Left ventricle myocardium inferior (tissue), 1 donor: ENCODE measurements at regions not wholly inside any gene's neighbourhood (a gene's known extent, or its start where the extent isn't known, plus 50 kb on each side); places are given as distances from the start of the nearest gene placed in this dataset.

Experiments
- DNase-seq: peaks from one replicate; pipeline ENCODE4 v3.0.0-alpha.2; 2020
- H3K27ac ChIP-seq: fragments of 200-600 bp; replicated peaks from 2 replicates; pipeline ENCODE4 v1.8.0; 2021
- H3K27me3 ChIP-seq: fragments of 200-600 bp; 2 replicates; pipeline ENCODE4 v1.8.0; 2021; ENCODE audit warnings: low read depth
- H3K36me3 ChIP-seq: fragments of 200-600 bp; 2 replicates; pipeline ENCODE4 v1.8.0; 2021
- H3K4me1 ChIP-seq: fragments of 200-600 bp; 2 replicates; pipeline ENCODE4 v1.8.0; 2021
- H3K4me3 ChIP-seq: fragments of 200-600 bp; 2 replicates; pipeline ENCODE4 v1.8.0; 2021; ENCODE audit warnings: mild to moderate bottlenecking, moderate library complexity
- H3K9me3 ChIP-seq: fragments of 200-600 bp; replicated peaks from 2 replicates; pipeline ENCODE4 v1.8.0; 2021
- intact Hi-C: fragments of 100-400 bp; cut with micrococcal nuclease; formaldehyde crosslinking; loops from one replicate; pipeline ENCODE4 v1.11.0; 2022
- TF ChIP-seq, protein P1 (sequence below): fragments of 200-600 bp; IDR thresholded peaks from 2 replicates; pipeline ENCODE4 v1.8.0; 2021; ENCODE audit warnings: antibody characterized with exemption, mild to moderate bottlenecking, borderline replicate concordance
- donor health status: DM: no; HTN: yes; CAD: no; lungs with severe emphysema.

DNA sequence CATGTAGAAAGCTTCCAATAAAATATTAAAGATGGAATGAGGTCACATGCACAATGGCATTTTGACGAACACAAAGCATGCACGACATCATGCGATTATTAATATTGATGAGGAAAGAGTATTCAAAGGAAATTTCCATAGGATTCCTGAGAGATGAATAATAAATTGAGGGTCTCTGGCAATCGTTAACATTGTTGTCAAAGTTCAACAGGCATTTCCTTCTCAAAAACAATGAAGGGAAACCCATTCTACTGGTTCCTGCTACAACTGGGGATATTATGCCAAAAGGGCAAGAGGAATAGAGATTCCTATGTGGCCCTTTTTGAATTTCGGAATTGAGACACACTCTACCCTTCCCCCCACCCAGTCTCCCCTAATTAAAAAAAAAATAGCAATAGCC lies 128.3 kb upstream of the NUDT7 start:
- H3K4me3 ChIP-seq, result no peak overlapping the region
- H3K27ac ChIP-seq, result no peak overlapping the region
- intact Hi-C loops, result no loop called here
- peaks cover 5% of the 10 kb centered on the region for H3K9me3 ChIP-seq
- no peaks in the 10 kb centered on the region for H3K27me3 ChIP-seq
- no peaks in the 10 kb centered on the region for H3K36me3 ChIP-seq
- DNase-seq, result no peak
- peaks cover 7% of the 10 kb centered on the region for H3K4me1 ChIP-seq
- TF ChIP-seq, protein P1, sequence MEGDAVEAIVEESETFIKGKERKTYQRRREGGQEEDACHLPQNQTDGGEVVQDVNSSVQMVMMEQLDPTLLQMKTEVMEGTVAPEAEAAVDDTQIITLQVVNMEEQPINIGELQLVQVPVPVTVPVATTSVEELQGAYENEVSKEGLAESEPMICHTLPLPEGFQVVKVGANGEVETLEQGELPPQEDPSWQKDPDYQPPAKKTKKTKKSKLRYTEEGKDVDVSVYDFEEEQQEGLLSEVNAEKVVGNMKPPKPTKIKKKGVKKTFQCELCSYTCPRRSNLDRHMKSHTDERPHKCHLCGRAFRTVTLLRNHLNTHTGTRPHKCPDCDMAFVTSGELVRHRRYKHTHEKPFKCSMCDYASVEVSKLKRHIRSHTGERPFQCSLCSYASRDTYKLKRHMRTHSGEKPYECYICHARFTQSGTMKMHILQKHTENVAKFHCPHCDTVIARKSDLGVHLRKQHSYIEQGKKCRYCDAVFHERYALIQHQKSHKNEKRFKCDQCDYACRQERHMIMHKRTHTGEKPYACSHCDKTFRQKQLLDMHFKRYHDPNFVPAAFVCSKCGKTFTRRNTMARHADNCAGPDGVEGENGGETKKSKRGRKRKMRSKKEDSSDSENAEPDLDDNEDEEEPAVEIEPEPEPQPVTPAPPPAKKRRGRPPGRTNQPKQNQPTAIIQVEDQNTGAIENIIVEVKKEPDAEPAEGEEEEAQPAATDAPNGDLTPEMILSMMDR, result no peak

DNA sequence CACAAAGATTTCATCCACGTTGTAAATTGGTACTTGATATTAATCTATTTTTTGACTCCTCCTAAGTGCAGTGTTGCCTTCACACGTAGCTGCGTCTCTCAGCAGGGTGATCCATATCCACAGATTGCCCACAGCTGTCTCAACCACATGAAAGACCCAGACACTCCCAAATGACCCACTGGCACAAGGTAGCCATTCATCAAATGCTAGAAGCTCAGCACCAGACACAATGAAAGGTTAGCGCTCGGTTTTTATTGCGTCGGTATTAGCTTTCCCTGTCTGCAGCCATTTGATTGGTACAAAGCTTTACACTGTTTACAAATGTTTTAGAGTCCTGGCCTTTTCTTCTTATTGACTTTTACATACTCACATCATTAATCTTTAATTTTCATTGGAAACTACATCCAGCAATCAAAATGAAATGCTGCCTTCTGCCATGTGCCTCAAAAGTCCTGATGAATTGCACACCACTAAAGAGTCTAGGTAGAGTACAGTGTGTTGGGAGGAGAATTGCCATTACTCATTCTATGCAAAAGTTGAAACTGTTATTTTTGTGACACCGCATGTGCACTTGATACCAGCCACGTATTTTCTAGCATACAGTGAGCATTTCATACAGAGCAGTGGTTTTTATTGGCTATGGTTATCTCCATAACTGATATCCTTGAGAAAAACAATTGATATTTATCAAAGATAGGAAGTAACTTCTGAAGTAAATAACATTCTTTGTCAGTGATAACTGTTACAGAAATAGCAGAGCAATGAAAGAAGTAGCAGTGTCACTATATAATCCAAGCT lies 127.3 kb upstream of the NUDT7 start:
- peaks cover 7% of the 10 kb centered on the region for H3K4me1 ChIP-seq
- H3K36me3 ChIP-seq, result no peaks in the 10 kb centered on the region
- intact Hi-C loops, result no loop called here
- DNase-seq, result no peak
- no peaks in the 10 kb centered on the region for H3K27me3 ChIP-seq
- peaks cover 5% of the 10 kb centered on the region for H3K9me3 ChIP-seq
- H3K27ac ChIP-seq, result no peak overlapping the region
- no peak overlapping the region for H3K4me3 ChIP-seq
- TF ChIP-seq, protein P1, result no peak

DNA sequence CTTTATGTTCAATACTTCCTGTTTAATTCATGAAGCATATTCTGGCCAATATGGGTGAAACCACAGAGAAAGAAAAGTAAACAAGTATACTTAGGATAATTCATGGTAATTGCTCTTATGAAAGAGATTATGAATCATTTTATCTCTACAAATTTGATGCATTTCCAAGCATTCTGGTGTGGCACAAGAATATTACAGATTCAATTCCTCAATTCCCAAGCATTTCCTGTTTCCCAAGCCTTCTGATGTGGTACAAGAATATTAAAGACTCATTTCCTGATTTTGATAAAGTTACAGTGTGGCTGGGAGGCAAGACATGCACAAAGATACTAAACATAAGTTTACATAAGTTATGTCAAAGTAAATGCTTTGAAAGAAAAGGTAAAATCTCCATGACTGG lies 126.1 kb upstream of the NUDT7 start:
- DNase-seq, result no peak
- TF ChIP-seq, protein P1, result no peak
- Histone ChIP-seq H3K4me1 (peaks cover 7% of the 10 kb centered on the region), H3K36me3 (no peaks in the 10 kb centered on the region), H3K9me3 (peaks cover 16% of the 10 kb centered on the region), H3K27me3 (no peaks in the 10 kb centered on the region), H3K27ac (no peak overlapping the region), H3K4me3 (no peak overlapping the region)
- intact Hi-C loops, result no loop called here

DNA sequence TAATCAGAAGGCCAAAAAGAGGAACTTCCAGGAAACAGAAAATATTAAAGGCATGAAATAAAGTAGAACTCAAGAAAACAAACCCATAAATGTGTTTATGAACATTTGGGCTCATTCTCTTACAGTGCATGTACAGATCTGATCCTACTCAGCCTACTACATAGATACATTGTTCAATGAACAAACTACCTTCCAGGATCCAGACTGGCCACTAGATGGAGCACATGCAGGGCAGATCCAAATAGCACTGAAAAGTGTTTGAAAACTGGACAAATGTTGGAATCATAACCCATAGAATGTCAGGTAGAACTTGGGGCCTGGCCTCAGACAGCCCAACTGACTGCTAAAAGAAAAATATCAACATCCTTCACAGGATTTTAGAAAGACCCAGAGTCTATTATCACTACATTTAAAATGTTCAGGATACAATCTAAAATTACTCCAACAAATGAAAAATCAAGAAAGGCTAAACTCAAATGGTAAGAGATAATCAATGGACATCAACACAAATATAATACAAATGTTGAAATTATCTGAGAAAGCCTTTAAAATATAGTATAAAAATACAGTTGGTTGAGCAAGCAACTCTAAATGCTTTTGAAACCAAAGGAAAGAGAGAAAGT lies 122.4 kb upstream of the NUDT7 start:
- Histone ChIP-seq H3K27ac (no peak overlapping the region), H3K4me1 (peaks cover 2% of the 10 kb centered on the region), H3K36me3 (no peaks in the 10 kb centered on the region), H3K4me3 (no peak overlapping the region), H3K9me3 (peaks cover 34% of the 10 kb centered on the region), H3K27me3 (no peaks in the 10 kb centered on the region)
- intact Hi-C loops, result no loop called here
- DNase-seq, result no peak
- TF ChIP-seq, protein P1, result peak; percentile 73

DNA sequence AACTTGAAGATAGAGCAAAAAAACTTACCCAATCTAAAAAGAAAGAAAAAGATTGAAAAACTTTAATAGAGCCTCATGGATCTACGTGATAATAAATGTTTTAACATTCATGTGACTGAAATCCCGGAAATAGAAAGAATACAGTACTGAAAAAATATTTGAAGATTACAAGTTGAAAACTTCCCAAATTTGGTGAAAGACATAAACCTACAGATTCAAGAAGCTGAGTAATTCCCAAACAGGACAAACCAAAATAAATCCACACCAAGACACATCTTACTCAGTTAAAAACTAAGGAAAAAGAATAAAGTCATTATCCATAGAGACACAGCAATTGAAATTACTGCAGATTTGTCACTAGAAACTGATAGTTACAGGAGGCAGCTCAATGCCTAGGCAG lies 121.8 kb upstream of the NUDT7 start:
- Histone ChIP-seq H3K4me3 (no peak overlapping the region), H3K36me3 (no peaks in the 10 kb centered on the region), H3K27ac (no peak overlapping the region), H3K27me3 (no peaks in the 10 kb centered on the region), H3K4me1 (no peaks in the 10 kb centered on the region), H3K9me3 (peaks cover 34% of the 10 kb centered on the region)
- intact Hi-C loops, result no loop called here
- TF ChIP-seq, protein P1, result no peak
- no peak for DNase-seq
